HG03045 (cell line): ENCODE measurements at regions not wholly inside any gene's neighbourhood (a gene's known extent, or its start where the extent isn't known, plus 50 kb on each side); places are given as distances from the start of the nearest gene placed in this dataset.

Source experiments
- ATAC-seq: cut with Tn5 transposase; IDR thresholded peaks from one replicate; pipeline ENCODE4 v1.9.1; 2021; ENCODE audit warnings: mild to moderate bottlenecking, moderate library complexity; ENCODE audit not compliant: unreplicated experiment

DNA sequence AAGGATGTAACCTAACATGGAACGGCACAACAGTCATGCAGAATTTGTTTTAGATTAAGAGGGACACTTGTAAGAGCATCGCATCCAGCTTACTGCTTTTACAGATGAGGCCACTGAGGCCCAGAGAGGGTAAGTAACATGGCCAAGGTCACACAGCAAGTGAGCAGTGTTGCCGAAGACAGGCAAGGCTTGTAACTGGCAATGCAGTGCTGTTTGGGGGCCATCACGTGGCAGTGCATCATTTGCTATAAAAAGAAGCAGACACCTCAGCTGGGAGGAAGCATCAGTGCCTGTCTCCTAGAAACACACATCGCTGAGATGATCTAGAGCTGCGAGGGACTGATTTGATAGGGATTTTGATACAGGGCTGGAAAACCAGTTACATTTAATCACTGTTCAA is 108.2 kb upstream of the PROK2 start:
- ATAC-seq: no peak

GRCh38 chr3:71891483-71891882 is 106.5 kb upstream of the PROK2 start:
- ATAC-seq: no peak

- no peak for ATAC-seq
Measured at GRCh38 chr3:71890356-71890931, 105.5 kb upstream of the PROK2 start.

GRCh38 chr3:71887256-71887655 is 102.3 kb upstream of the PROK2 start:
- ATAC-seq: no peak

DNA sequence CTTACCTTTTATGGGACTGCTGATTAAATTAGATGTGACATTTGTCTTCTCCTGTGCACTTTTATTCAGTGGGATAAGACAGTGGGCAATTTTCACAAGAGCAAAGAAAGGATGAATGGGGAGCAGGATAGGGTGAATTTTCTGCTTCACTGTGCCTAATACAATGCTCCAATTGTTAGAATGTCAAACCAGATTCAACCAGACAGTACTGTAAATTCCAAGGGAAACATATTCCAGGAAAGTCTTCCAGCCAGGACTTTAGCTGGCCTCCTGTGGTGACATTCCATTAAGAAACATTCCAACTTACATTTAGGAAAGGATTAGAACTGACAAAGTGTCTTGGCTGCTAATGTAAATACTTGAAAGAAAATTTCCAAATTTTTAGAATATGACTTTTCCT is 100.1 kb upstream of the PROK2 start:
- no peak for ATAC-seq

- ATAC-seq: no peak
Measured at GRCh38 chr3:71881732-71882131, 96.8 kb upstream of the PROK2 start.

- ATAC-seq: no peak
Measured at GRCh38 chr3:71881041-71881440, 96.1 kb upstream of the PROK2 start.

DNA sequence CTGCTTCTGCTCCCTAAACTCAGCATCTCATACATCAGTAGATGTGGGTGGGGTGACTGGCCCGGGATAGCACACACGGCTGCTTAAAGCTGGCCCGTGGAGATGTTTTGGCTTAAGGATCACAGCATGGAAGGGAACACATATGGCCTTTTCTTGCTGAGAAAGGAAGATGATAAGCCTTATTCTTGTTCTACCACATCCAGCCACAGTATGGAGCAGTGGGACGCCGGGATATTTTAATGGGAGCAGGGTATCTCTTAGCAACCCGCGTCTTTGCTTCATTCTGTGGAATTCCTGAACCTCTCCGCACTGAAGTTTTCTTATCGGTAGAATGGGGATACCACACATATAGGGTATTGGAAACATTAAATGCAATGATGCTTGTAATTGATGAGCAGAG is 94.1 kb upstream of the PROK2 start:
- no peak for ATAC-seq

GRCh38 chr3:71876135-71877105 is 91.5 kb upstream of the PROK2 start:
- ATAC-seq: no peak

DNA sequence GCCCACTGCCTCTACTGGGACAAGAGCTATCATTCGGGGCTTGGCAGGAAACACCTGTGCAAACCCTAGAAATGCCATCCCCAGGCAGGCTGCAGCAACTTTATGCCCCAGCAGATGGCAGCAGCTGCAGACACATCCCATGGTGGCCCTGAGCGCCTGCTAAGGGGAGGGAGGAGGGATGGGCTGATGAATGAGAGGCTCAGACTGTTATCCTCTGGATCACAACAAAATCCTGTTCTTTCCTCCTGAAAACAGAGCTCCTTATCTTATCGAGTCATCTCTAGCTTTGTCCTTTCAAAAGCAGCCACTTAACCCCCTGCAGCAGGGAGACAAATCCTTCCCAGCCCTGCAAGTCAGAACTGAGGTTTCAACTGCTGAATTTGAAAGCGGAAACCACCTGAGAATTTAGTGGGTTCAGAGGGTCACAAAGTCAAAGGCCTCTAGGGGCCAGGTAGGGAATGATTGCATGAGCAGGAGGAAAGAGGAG is 90.6 kb upstream of the PROK2 start:
- peak; percentile 87 for ATAC-seq

DNA sequence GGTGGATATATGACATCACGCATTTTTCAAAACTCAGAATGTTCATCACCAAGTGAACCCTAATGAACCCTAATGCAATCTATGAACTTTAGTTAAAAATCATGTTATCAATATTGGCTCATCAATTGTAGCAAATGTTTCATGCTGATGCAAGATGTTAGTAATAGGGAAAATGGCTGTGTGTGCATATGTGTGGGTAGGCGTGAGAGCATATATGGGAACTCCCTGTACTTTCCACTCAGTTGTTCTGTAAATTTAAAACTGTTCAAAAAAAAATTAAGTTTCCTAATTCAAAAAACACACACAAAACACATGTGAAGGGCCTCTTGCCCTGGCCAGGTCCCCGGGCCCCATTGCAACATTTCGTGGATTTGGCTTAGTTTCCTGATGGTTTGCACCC is 89.7 kb upstream of the PROK2 start:
- ATAC-seq: no peak

GRCh38 chr3:71873093-71873611 is 88.2 kb upstream of the PROK2 start:
- ATAC-seq: no peak

DNA sequence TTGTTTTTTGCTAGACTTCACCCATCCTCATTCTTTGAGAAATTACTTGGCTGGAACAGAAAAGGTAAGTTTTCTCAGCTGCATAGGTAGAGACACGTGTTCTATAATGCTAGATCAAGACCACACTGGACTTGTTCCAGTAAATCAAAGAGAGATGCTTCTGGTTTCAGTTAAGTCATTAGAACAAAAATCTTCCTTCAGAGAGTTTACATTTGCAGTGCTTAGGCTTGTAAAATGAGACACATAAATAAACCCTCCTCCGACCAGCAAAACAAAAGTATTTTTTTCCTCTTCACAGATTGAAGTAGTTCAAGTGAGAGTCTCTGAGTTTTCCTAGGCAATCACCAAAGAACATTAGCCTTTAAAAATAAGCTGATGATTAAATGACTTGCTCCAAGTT is 87.3 kb upstream of the PROK2 start:
- ATAC-seq: no peak

GRCh38 chr3:71870966-71871512 is 86.1 kb upstream of the PROK2 start:
- no peak for ATAC-seq

- no peak for ATAC-seq
Measured at GRCh38 chr3:71868876-71869275, 83.9 kb upstream of the PROK2 start.

GRCh38 chr3:71865727-71866126 is 80.8 kb upstream of the PROK2 start:
- no peak for ATAC-seq

DNA sequence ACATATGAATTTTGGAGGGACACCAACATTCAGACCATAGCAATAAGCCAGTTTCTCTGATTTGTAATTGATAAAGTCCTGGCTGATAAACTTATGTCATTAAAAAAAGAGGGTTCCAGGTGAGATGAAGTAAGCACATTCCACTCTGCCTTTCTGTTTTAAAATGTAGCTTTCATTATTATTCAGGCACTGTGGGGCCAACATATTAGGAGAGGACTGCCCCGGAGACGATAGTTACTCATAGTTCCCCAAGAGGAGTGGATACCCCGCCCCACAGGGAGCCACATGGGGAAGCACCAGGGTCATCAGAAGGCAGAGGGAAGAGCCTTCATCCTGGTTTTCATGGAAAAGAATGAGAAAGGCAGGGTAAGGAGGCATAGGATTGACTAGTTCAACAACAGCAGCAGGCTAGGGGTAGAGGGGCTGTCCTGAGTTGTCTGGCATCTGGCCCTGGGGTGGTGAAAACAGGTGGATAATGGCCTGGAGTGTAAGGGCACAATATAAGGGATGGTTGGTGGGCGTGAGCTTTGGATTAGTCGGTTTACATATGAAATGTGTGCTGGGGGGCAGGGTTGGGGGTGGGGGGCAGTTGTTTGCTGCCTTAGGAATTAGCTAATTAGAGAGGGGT is 78.7 kb upstream of the PROK2 start:
- no peak for ATAC-seq

DNA sequence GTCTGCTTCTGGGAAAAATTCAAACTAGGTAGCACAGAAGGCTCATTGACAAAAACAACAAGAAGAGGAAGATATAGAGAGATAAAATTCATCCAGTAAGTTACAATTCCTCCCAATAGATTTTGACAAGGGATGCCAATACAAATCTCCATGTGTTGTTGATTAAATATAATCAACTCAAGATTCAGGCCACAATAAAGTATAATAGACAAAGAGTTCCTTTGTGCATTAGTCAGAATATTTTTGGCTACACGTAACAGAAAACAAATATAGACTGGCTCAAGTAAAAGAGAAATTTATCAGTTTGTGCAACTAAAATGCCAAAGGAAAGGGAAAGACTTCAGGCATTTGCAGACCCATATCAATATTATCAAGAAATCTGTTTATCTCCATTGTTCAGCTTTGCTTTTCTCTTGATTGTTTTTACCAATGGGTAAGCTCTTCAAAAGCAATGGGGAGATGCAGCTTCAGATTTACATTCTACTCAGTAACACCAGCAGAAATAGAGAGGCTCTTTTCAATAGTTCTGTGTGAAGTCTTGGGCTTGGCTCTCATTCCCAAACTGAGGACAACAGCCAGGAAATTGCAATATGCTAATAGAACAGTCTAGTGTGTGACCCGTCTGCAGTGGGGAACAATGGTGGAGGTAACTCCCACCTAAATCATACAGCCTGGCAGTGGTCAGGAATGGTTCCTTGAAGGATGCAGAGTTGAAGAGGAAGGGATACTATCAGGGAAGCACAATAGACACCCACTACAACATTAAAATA is 77.6 kb upstream of the PROK2 start:
- no peak for ATAC-seq

DNA sequence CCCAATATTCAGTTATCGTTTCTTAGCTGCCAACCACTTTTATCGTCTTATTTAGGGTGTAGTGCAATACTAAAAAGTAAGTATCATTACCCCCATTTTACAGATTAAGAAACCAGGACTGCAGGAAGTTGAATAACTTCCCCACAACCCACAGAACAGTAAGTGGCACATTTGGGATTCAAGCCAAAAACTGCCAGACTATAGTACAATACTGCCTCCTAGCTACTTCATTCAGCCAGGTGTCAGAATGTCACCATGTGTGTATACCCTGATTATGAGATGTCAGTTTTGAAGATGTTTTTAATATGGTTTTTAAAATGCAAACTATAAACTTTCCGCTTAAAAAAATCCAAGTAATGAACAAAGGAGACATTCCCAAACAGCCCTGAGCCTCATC is 74.2 kb upstream of the PROK2 start:
- ATAC-seq: no peak

GRCh38 chr3:71858503-71859122 is 73.7 kb upstream of the PROK2 start:
- no peak for ATAC-seq
